ENCODE measurements at regions not wholly inside any gene's neighbourhood (a gene's known extent, or its start where the extent isn't known, plus 50 kb on each side); places are given as distances from the start of the nearest gene placed in this dataset.

GRCh38 chr4:57287687-57288604 lies 177.8 kb upstream of the IGFBP7 start:
- no peak for DNase-seq

- no peak for DNase-seq
These were observed 172.7 kb upstream of the IGFBP7 start for GRCh38 chr4:57282933-57283310.

- DNase-seq = no peak
These were observed 170.3 kb upstream of the IGFBP7 start for GRCh38 chr4:57280481-57280880.

- DNase-seq = no peak
These were observed 168.6 kb upstream of the IGFBP7 start for GRCh38 chr4:57278780-57279179.

- DNase-seq = no peak
These were observed 163.9 kb upstream of the IGFBP7 start for GRCh38 chr4:57274082-57274481.

- DNase-seq = no peak
These were observed 160.2 kb upstream of the IGFBP7 start for GRCh38 chr4:57270346-57270745.

GRCh38 chr4:57265831-57266582 lies 155.8 kb upstream of the IGFBP7 start:
- DNase-seq = no peak

- no peak for DNase-seq
These were observed 144.6 kb upstream of the IGFBP7 start for GRCh38 chr4:57254754-57255153.

GRCh38 chr4:57249083-57249482 lies 138.9 kb upstream of the IGFBP7 start:
- DNase-seq = no peak

- no peak for DNase-seq
These were observed 132.9 kb upstream of the IGFBP7 start for GRCh38 chr4:57243076-57243475.

GRCh38 chr4:57234252-57234775 lies 124.1 kb upstream of the IGFBP7 start:
- DNase-seq = no peak

GRCh38 chr4:57233386-57233785 lies 123.2 kb upstream of the IGFBP7 start:
- DNase-seq = no peak

GRCh38 chr4:57231781-57232180 lies 121.6 kb upstream of the IGFBP7 start:
- DNase-seq = no peak

- no peak for DNase-seq
These were observed 110.5 kb upstream of the IGFBP7 start for GRCh38 chr4:57220734-57221133.

- DNase-seq = no peak
These were observed 110.0 kb upstream of the IGFBP7 start for GRCh38 chr4:57220172-57220571.

- DNase-seq = no peak
These were observed 109.2 kb upstream of the IGFBP7 start for GRCh38 chr4:57219431-57219830.

GRCh38 chr4:57214654-57215411 lies 104.6 kb upstream of the IGFBP7 start:
- no peak for DNase-seq

- DNase-seq = no peak
These were observed 100.9 kb upstream of the IGFBP7 start for GRCh38 chr4:57211131-57211530.

- DNase-seq = no peak
These were observed 96.0 kb upstream of the IGFBP7 start for GRCh38 chr4:57206172-57206571.

- no peak for DNase-seq
These were observed 95.4 kb upstream of the IGFBP7 start for GRCh38 chr4:57205580-57205979.

- no peak for DNase-seq
These were observed 90.7 kb upstream of the IGFBP7 start for GRCh38 chr4:57200799-57201327.

GRCh38 chr4:57199267-57199666 lies 89.1 kb upstream of the IGFBP7 start:
- no peak for DNase-seq

GRCh38 chr4:57195622-57196021 lies 85.4 kb upstream of the IGFBP7 start:
- no peak for DNase-seq
